WTC11 (cell line): ENCODE measurements at regions not wholly inside any gene's neighbourhood (a gene's known extent, or its start where the extent isn't known, plus 50 kb on each side); places are given as distances from the start of the nearest gene placed in this dataset.

Experiments
- ATAC-seq: fragments of 200-7000 bp; cut with Tn5 transposase; 2 replicates; pipeline ENCODE4 v1.10.0; 2021; ENCODE audit warnings: mild to moderate bottlenecking, moderate library complexity
- CTCF ChIA-PET: fragments of 300-600 bp; sonication (Branson Sonifier 250); formaldehyde crosslinking; loops from one replicate; lab custom pipeline; 2021; ENCODE audit warnings: antibody characterized with exemption; lab: Charles Lee
- POLR2A ChIA-PET: fragments of 350-600 bp; sonication (Branson Sonifier 250); formaldehyde crosslinking; loops from one replicate; lab custom pipeline; 2021; ENCODE audit warnings: antibody characterized with exemption; lab: Charles Lee
- DNase-seq: peaks from one replicate; pipeline ENCODE4 v3.0.0; 2021; ENCODE audit warnings: low spot score
- H3K27ac Mint-ChIP-seq: 2 replicates; pipeline ENCODE4 v1.8.0; 2021; ENCODE audit warnings: mixed read lengths
- H3K27me3 Mint-ChIP-seq: 2 replicates; pipeline ENCODE4 v1.8.0; 2021; ENCODE audit warnings: low read depth, mild to moderate bottlenecking, moderate library complexity, mixed read lengths
- H3K36me3 Mint-ChIP-seq: 2 replicates; pipeline ENCODE4 v1.8.0; 2021; ENCODE audit warnings: mixed read lengths
- H3K4me1 Mint-ChIP-seq: 2 replicates; pipeline ENCODE4 v1.8.0; 2022; ENCODE audit warnings: mixed read lengths
- H3K4me3 Mint-ChIP-seq: 2 replicates; pipeline ENCODE4 v1.8.0; 2021; ENCODE audit warnings: mild to moderate bottlenecking, moderate library complexity, mixed read lengths
- H3K9me3 Mint-ChIP-seq: 2 replicates; pipeline ENCODE4 v1.8.0; 2021; ENCODE audit warnings: mixed read lengths
- ATF1 ChIP-seq: sonication (generic); formaldehyde crosslinking; IDR thresholded peaks from 2 replicates; pipeline ENCODE4 v1.8.1; 2023; ENCODE audit warnings: mild to moderate bottlenecking, moderate library complexity, missing genetic modification reagents
- CREM ChIP-seq: sonication (generic); formaldehyde crosslinking; IDR thresholded peaks from 2 replicates; pipeline ENCODE4 v1.8.1; 2022; ENCODE audit warnings: mild to moderate bottlenecking, missing genetic modification reagents, moderate library complexity
- FOXK1 ChIP-seq: sonication (generic); formaldehyde crosslinking; IDR thresholded peaks from 2 replicates; pipeline ENCODE4 v1.8.0; 2022; ENCODE audit warnings: mild to moderate bottlenecking, moderate library complexity, missing genetic modification reagents
- FOXP4 ChIP-seq: sonication (generic); formaldehyde crosslinking; IDR thresholded peaks from 2 replicates; pipeline ENCODE4 v1.8.0; 2022; ENCODE audit warnings: mild to moderate bottlenecking, missing genetic modification reagents
- GABPB1 ChIP-seq: sonication (generic); formaldehyde crosslinking; IDR thresholded peaks from 2 replicates; pipeline ENCODE4 v1.8.1; 2023; ENCODE audit warnings: mild to moderate bottlenecking, missing genetic modification reagents
- GRHL2 ChIP-seq: fragments of 250-450 bp; sonication (Bioruptor Pico); IDR thresholded peaks from 2 replicates; pipeline ENCODE4 v1.8.0; 2022; ENCODE audit warnings: mild to moderate bottlenecking, moderate library complexity; ENCODE audit not compliant: insufficient replicate concordance, severe bottlenecking
- IRF2 ChIP-seq: sonication (generic); formaldehyde crosslinking; IDR thresholded peaks from 2 replicates; pipeline ENCODE4 v1.8.0; 2022; ENCODE audit warnings: low read depth, missing genetic modification reagents, borderline replicate concordance
- JUN ChIP-seq: sonication (generic); formaldehyde crosslinking; IDR thresholded peaks from 2 replicates; pipeline ENCODE4 v1.8.0; 2023; ENCODE audit warnings: mild to moderate bottlenecking, missing genetic modification reagents
- MYBL2 ChIP-seq: sonication (generic); formaldehyde crosslinking; IDR thresholded peaks from 2 replicates; pipeline ENCODE4 v1.8.1; 2023; ENCODE audit warnings: mild to moderate bottlenecking, moderate library complexity, missing genetic modification reagents
- NFYB ChIP-seq: sonication (generic); formaldehyde crosslinking; conservative IDR thresholded peaks from 2 replicates; pipeline ENCODE4 v1.8.0; 2022; ENCODE audit warnings: low read depth, missing genetic modification reagents
- NR2C2 ChIP-seq: sonication (generic); formaldehyde crosslinking; IDR thresholded peaks from 2 replicates; pipeline ENCODE4 v1.8.0; 2022; ENCODE audit warnings: mild to moderate bottlenecking, missing genetic modification reagents
- OVOL2 ChIP-seq: fragments of 250-450 bp; sonication (Bioruptor Pico); IDR thresholded peaks from 2 replicates; pipeline ENCODE4 v1.9.0; 2021; ENCODE audit warnings: mild to moderate bottlenecking, borderline replicate concordance
- PRDM15 ChIP-seq: sonication (generic); formaldehyde crosslinking; IDR thresholded peaks from 2 replicates; pipeline ENCODE4 v1.8.0; 2022; ENCODE audit warnings: missing genetic modification reagents
- SMAD4 ChIP-seq: sonication (generic); formaldehyde crosslinking; IDR thresholded peaks from 2 replicates; pipeline ENCODE4 v1.8.0; 2022; ENCODE audit warnings: mild to moderate bottlenecking, missing genetic modification reagents
- SOX15 ChIP-seq: fragments of 250-450 bp; sonication (Bioruptor Pico); IDR thresholded peaks from 2 replicates; pipeline ENCODE4 v1.9.0; 2021; ENCODE audit warnings: mild to moderate bottlenecking
- SP1 ChIP-seq: sonication (generic); formaldehyde crosslinking; conservative IDR thresholded peaks from 2 replicates; pipeline ENCODE4 v1.8.1; 2022; ENCODE audit warnings: missing genetic modification reagents
- TEAD1 ChIP-seq: sonication (generic); formaldehyde crosslinking; IDR thresholded peaks from 2 replicates; pipeline ENCODE4 v1.8.0; 2022; ENCODE audit warnings: mild to moderate bottlenecking, missing genetic modification reagents
- TEAD4 ChIP-seq: sonication (generic); formaldehyde crosslinking; IDR thresholded peaks from 2 replicates; pipeline ENCODE4 v1.8.0; 2022; ENCODE audit warnings: mild to moderate bottlenecking, missing genetic modification reagents
- ZNF281 ChIP-seq: sonication (generic); formaldehyde crosslinking; IDR thresholded peaks from 2 replicates; pipeline ENCODE4 v1.8.0; 2023; ENCODE audit warnings: mild to moderate bottlenecking, missing genetic modification reagents
- ZNF423 ChIP-seq: fragments of 250-450 bp; sonication (Bioruptor Pico); IDR thresholded peaks from 2 replicates; pipeline ENCODE4 v2.1.2; 2022; ENCODE audit warnings: mild to moderate bottlenecking, moderate library complexity
- TF ChIP-seq, protein P1 (sequence below): fragments of 200-600 bp; IDR thresholded peaks from 2 replicates; pipeline ENCODE4 v1.8.0; 2022; ENCODE audit warnings: antibody characterized with exemption
- TF ChIP-seq, protein P2 (sequence below): sonication (generic); formaldehyde crosslinking; IDR thresholded peaks from 2 replicates; pipeline ENCODE4 v1.8.1; 2022; ENCODE audit warnings: low read depth, mild to moderate bottlenecking, moderate library complexity, missing genetic modification reagents, borderline replicate concordance
- TF ChIP-seq, protein P3 (sequence below): fragments of 250-450 bp; sonication (Bioruptor Pico); IDR thresholded peaks from 2 replicates; pipeline ENCODE4 v1.9.0; 2021; ENCODE audit warnings: mild to moderate bottlenecking

DNA sequence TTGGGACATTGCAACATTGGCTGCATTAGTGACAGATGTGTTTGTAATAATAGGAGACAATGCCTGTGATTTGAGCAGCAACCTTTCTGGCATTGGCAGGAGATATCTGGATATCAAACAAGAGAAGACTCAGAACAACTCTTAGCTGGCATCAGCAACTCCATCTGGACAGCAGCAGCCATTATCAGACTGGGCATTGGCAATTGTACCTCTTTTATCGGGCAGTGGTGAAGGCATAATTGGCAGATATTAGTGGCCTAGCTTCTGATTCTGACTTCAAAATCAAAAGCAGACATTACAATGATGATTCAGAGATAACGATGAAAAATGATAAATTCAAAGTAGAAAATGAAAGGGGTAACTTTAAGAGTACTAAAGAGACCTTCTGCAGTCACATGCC, 1193.7 kb downstream of the EFNB2 start:
- H3K36me3 Mint-ChIP-seq, result no peaks in the 10 kb centered on the region
- no peaks in the 10 kb centered on the region for H3K27me3 Mint-ChIP-seq
- POLR2A ChIA-PET, result no interaction called here
- H3K27ac Mint-ChIP-seq, result no peak overlapping the region
- TF ChIP-seq NFYB (no peak), ATF1 (CRISPR knock-in tag) (no peak), JUN (no peak), MYBL2 (CRISPR knock-in tag) (no peak), SOX15 (CRISPR knock-in tag) (no peak), SMAD4 (CRISPR knock-in tag) (no peak), NR2C2 (CRISPR knock-in tag) (no peak), ZNF281 (CRISPR knock-in tag) (no peak), OVOL2 (no peak), FOXP4 (no peak)
- TF ChIP-seq, protein P1, sequence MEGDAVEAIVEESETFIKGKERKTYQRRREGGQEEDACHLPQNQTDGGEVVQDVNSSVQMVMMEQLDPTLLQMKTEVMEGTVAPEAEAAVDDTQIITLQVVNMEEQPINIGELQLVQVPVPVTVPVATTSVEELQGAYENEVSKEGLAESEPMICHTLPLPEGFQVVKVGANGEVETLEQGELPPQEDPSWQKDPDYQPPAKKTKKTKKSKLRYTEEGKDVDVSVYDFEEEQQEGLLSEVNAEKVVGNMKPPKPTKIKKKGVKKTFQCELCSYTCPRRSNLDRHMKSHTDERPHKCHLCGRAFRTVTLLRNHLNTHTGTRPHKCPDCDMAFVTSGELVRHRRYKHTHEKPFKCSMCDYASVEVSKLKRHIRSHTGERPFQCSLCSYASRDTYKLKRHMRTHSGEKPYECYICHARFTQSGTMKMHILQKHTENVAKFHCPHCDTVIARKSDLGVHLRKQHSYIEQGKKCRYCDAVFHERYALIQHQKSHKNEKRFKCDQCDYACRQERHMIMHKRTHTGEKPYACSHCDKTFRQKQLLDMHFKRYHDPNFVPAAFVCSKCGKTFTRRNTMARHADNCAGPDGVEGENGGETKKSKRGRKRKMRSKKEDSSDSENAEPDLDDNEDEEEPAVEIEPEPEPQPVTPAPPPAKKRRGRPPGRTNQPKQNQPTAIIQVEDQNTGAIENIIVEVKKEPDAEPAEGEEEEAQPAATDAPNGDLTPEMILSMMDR, result no peak
- TF ChIP-seq, protein P2, sequence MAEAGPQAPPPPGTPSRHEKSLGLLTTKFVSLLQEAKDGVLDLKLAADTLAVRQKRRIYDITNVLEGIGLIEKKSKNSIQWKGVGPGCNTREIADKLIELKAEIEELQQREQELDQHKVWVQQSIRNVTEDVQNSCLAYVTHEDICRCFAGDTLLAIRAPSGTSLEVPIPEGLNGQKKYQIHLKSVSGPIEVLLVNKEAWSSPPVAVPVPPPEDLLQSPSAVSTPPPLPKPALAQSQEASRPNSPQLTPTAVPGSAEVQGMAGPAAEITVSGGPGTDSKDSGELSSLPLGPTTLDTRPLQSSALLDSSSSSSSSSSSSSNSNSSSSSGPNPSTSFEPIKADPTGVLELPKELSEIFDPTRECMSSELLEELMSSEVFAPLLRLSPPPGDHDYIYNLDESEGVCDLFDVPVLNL (CRISPR knock-in tag), result no peak
- TF ChIP-seq, all 79 proteins: peak for 0
- no peak for DNase-seq
- no peak overlapping the region for H3K4me3 Mint-ChIP-seq
- ATAC-seq, result no peak
- no peaks in the 10 kb centered on the region for H3K9me3 Mint-ChIP-seq
- H3K4me1 Mint-ChIP-seq, result peaks cover 14% of the 10 kb centered on the region
- CTCF ChIA-PET, result no interaction called here

DNA sequence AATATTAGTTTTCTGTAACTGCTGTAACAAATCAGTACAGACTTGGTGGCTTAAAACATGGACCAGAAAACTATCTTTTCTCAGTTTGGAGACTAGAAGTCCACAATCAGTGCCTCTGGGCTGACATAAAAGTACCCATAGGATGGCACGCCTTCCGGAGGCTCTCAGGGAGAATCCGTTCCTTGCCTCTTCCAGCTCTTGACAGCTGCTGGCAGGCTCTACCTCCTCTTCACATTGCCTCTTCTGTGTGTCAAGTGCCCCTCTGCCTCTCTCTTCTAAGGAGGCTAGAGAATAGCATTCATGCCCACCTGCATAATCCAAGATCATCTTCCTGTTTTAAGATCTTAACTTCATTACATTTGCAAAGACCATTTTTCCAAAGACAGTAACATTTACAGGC, 1194.2 kb downstream of the EFNB2 start:
- Mint-ChIP-seq H3K36me3 (no peaks in the 10 kb centered on the region), H3K4me3 (no peak overlapping the region), H3K27me3 (no peaks in the 10 kb centered on the region), H3K27ac (no peak overlapping the region), H3K9me3 (no peaks in the 10 kb centered on the region), H3K4me1 (peaks cover 19% of the 10 kb centered on the region)
- POLR2A ChIA-PET, result no interaction called here
- TF ChIP-seq JUN (no peak), GABPB1 (no peak), TEAD1 (no peak), IRF2 (CRISPR knock-in tag) (no peak), TEAD4 (no peak), FOXK1 (CRISPR knock-in tag) (no peak), SOX15 (CRISPR knock-in tag) (no peak)
- CTCF ChIA-PET, result no interaction called here
- DNase-seq, result no peak
- no peak for ATAC-seq

GRCh38 chr13:105340061-105340606, 1195.3 kb downstream of the EFNB2 start:
- ChIA-PET POLR2A (no interaction called here), CTCF (no interaction called here)
- Mint-ChIP-seq H3K27ac (no peak overlapping the region), H3K4me1 (peaks cover 20% of the 10 kb centered on the region), H3K36me3 (no peaks in the 10 kb centered on the region), H3K4me3 (no peak overlapping the region), H3K9me3 (no peaks in the 10 kb centered on the region), H3K27me3 (no peaks in the 10 kb centered on the region)
- ATAC-seq (no peak), DNase-seq (no peak)
- TF ChIP-seq GRHL2 (CRISPR knock-in tag), result no peak
- no peak for TF ChIP-seq SP1 (CRISPR knock-in tag)
- no peak for TF ChIP-seq CREM (CRISPR knock-in tag)
- TF ChIP-seq, protein P3, sequence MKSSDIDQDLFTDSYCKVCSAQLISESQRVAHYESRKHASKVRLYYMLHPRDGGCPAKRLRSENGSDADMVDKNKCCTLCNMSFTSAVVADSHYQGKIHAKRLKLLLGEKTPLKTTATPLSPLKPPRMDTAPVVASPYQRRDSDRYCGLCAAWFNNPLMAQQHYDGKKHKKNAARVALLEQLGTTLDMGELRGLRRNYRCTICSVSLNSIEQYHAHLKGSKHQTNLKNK, result no peak
- TF ChIP-seq ZNF423 (CRISPR knock-in tag), result no peak
- TF ChIP-seq PRDM15, result no peak
